HEK293T (cell line): ENCODE measurements at regions not wholly inside any gene's neighbourhood (a gene's known extent, or its start where the extent isn't known, plus 50 kb on each side); places are given as distances from the start of the nearest gene placed in this dataset.

Experiments used
- ARNT ChIP-seq: fragments of 450-650 bp; IDR thresholded peaks from 2 replicates; pipeline ENCODE4 v1.6.1; 2017; ENCODE audit warnings: mild to moderate bottlenecking
- BHLHE40 ChIP-seq: fragments of 450-650 bp; IDR thresholded peaks from 2 replicates; pipeline ENCODE4 v1.6.1; 2016; ENCODE audit warnings: mild to moderate bottlenecking, moderate library complexity, borderline replicate concordance
- CTBP1 ChIP-seq: fragments of 450-650 bp; IDR thresholded peaks from 2 replicates; pipeline ENCODE4 v1.6.1; 2016; ENCODE audit warnings: borderline replicate concordance
- ELF4 ChIP-seq: fragments of 450-650 bp; IDR thresholded peaks from 2 replicates; pipeline ENCODE4 v1.6.1; 2017; ENCODE audit warnings: antibody characterized with exemption
- FOXM1 ChIP-seq: fragments of 450-650 bp; IDR thresholded peaks from 2 replicates; pipeline ENCODE4 v1.6.1; 2017; ENCODE audit warnings: mild to moderate bottlenecking, borderline replicate concordance
- HDGF ChIP-seq: fragments of 450-650 bp; IDR thresholded peaks from 2 replicates; pipeline ENCODE4 v1.6.1; 2017; ENCODE audit warnings: antibody characterized with exemption, borderline replicate concordance
- LEF1 ChIP-seq: fragments of 450-650 bp; IDR thresholded peaks from 2 replicates; pipeline ENCODE4 v1.6.1; 2017; ENCODE audit warnings: mild to moderate bottlenecking, borderline replicate concordance
- NFRKB ChIP-seq: fragments of 450-650 bp; IDR thresholded peaks from 2 replicates; pipeline ENCODE4 v1.6.1; 2016; ENCODE audit warnings: mild to moderate bottlenecking, moderate library complexity
- SP1 ChIP-seq: fragments of 450-650 bp; IDR thresholded peaks from 2 replicates; pipeline ENCODE4 v1.6.1; 2017
- SUZ12 ChIP-seq: fragments of 450-650 bp; IDR thresholded peaks from 2 replicates; pipeline ENCODE4 v1.6.1; 2016; ENCODE audit warnings: mild to moderate bottlenecking
- ZNF384 ChIP-seq: fragments of 450-650 bp; IDR thresholded peaks from 2 replicates; pipeline ENCODE4 v1.6.1; 2016

DNA sequence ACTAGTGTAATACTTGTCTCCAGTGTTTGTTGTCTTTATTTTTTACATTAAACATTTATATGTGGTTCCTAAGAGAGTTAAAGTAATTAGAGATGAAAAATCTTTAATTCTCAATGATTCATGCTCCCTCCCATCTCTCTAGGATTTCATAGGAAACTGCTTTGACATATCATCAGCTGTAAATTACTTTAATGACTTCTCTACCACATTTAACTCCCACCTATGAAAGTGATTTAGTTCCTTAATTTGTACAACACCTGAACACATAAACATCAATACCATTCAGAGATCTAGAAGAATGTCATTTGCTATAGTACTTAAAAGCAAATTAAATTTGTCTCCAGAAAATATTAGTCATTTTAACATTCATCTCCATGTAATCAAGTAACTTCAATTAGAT is 524.2 kb upstream of the CHAC2 start:
- TF ChIP-seq LEF1 (no peak), NFRKB (no peak), CTBP1 (no peak), ELF4 (no peak), SUZ12 (no peak), ARNT (no peak), SP1 (no peak), FOXM1 (no peak), ZNF384 (no peak), HDGF (no peak), BHLHE40 (no peak)
